ENCODE measurements at regions not wholly inside any gene's neighbourhood (a gene's known extent, or its start where the extent isn't known, plus 50 kb on each side); places are given as distances from the start of the nearest gene placed in this dataset.

DNA sequence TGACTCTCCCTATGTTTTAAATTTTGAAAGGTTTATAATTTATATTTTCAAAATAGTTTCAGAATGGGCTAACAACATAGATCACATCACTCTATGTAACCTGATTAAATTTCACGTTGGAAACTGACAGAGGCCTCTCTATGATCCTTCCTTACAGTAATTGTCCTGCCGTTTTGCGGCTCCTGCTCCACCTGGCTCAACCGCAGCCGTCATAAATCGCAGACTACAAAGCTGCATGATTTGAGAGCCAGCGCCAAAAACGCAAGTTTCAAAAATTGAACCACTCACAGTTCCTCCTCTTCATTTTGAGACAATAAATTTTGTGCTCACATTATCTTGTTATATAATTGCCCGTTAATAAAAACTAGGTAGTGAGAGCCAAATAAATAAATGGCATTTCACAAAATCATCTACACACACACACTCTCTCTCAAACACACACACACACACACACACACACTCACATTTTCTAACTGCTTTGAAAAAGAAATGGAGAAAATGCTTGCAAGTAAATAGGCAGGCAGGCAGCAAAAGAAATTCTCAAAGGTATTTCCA is 263.1 kb upstream of the PSMD7 start:
- TF ChIP-seq, protein P1, sequence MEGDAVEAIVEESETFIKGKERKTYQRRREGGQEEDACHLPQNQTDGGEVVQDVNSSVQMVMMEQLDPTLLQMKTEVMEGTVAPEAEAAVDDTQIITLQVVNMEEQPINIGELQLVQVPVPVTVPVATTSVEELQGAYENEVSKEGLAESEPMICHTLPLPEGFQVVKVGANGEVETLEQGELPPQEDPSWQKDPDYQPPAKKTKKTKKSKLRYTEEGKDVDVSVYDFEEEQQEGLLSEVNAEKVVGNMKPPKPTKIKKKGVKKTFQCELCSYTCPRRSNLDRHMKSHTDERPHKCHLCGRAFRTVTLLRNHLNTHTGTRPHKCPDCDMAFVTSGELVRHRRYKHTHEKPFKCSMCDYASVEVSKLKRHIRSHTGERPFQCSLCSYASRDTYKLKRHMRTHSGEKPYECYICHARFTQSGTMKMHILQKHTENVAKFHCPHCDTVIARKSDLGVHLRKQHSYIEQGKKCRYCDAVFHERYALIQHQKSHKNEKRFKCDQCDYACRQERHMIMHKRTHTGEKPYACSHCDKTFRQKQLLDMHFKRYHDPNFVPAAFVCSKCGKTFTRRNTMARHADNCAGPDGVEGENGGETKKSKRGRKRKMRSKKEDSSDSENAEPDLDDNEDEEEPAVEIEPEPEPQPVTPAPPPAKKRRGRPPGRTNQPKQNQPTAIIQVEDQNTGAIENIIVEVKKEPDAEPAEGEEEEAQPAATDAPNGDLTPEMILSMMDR (conservative IDR thresholded peaks at IDR 0.05; ENCODE audit: low read depth, low read length): no peak
- no peak for TF ChIP-seq EZH2 (IDR thresholded peaks at IDR 0.05; ENCODE audit: low read length, unreplicated experiment)
- no peak for TF ChIP-seq EZH2phosphoT487 (IDR thresholded peaks at IDR 0.05; ENCODE audit: borderline replicate concordance, low read length)

Data from PC-3 (cell line).